Panc1 (cell line): ENCODE measurements at regions not wholly inside any gene's neighbourhood (a gene's known extent, or its start where the extent isn't known, plus 50 kb on each side); places are given as distances from the start of the nearest gene placed in this dataset.

Source experiments
- ATAC-seq: fragments of 200-7000 bp; cut with Tn5 transposase; 2 replicates; pipeline ENCODE4 v1.9.1; 2020; ENCODE audit warnings: mild to moderate bottlenecking, moderate library complexity
- BruUV-seq: library from RNA; stranded (reverse); fragments of 400-500 nt; replicated peaks from 2 replicates; lab custom pipeline; 2021; lab: Mats Ljungman, UMichigan
- CTCF ChIA-PET: fragments of 300-600 bp; sonication (Branson Sonifier 250); formaldehyde crosslinking; loops from one replicate; lab custom pipeline; 2022; ENCODE audit warnings: antibody characterized with exemption; lab: Charles Lee
- POLR2A ChIA-PET: fragments of 300-600 bp; sonication (Branson Sonifier 250); formaldehyde crosslinking; loops from one replicate; lab custom pipeline; 2022; ENCODE audit warnings: antibody characterized with exemption; lab: Charles Lee
- DNase-seq: peaks from one replicate; pipeline ENCODE4 v3.0.0-alpha.2; 2010; ENCODE audit warnings: low read depth, low spot score
- H3K27ac ChIP-seq: 2 replicates; pipeline ENCODE4 v1.5.1; 2011; ENCODE audit warnings: mild to moderate bottlenecking, low read length, inconsistent platforms
- H3K27me3 ChIP-seq: fragments of 200-500 bp; sonication (Bioruptor generic); 2 replicates; pipeline ENCODE4 v1.6.0; 2014; ENCODE audit warnings: low read length, inconsistent platforms; ENCODE audit not compliant: control insufficient read depth, insufficient read depth
- H3K36me3 ChIP-seq: fragments of 200-500 bp; sonication (Bioruptor generic); 2 replicates; pipeline ENCODE4 v1.5.1; 2014; ENCODE audit warnings: inconsistent platforms, mild to moderate bottlenecking, low read length, moderate library complexity; ENCODE audit not compliant: control insufficient read depth, insufficient read depth
- H3K4me1 ChIP-seq: 2 replicates; pipeline ENCODE4 v1.5.1; 2011; ENCODE audit warnings: inconsistent platforms, mild to moderate bottlenecking, low read length, moderate library complexity; ENCODE audit not compliant: control insufficient read depth, insufficient read depth
- H3K4me3 ChIP-seq, 2 experiments: 2 replicates each; pipeline ENCODE4 v1.5.1; 2011 to 2012; ENCODE audit warnings: low read depth in 2 of 2, low read length in 2 of 2, mild to moderate bottlenecking in 2 of 2, inconsistent platforms in 1 of 2, moderate library complexity in 1 of 2
- H3K9me3 ChIP-seq: fragments of 200-500 bp; sonication (Bioruptor generic); 2 replicates; pipeline ENCODE4 v1.5.1; 2014; ENCODE audit warnings: low read depth, mild to moderate bottlenecking, inconsistent platforms, low read length, moderate library complexity; ENCODE audit not compliant: control insufficient read depth, insufficient read depth
- POLR2AphosphoS5 ChIP-seq: IDR thresholded peaks from 2 replicates; pipeline ENCODE4 v1.6.1; 2012; ENCODE audit warnings: mild to moderate bottlenecking, low read depth, low read length, moderate library complexity
- SIN3A ChIP-seq: IDR thresholded peaks from 2 replicates; pipeline ENCODE4 v1.6.1; 2012; ENCODE audit warnings: low read depth, mild to moderate bottlenecking, low read length, moderate library complexity, borderline replicate concordance; ENCODE audit not compliant: insufficient read depth
- TCF7L2 ChIP-seq: IDR thresholded peaks from 2 replicates; pipeline ENCODE4 v1.6.1; 2011; ENCODE audit warnings: mild to moderate bottlenecking, low read depth, low read length, inconsistent platforms
- in situ Hi-C: cut with HindIII; loops from 2 replicates; pipeline ENCODE4 v1.10.0; 2016; ENCODE audit warnings: low sequenced_read_pairs, low pct_unique_long_range_greater_than_20kb
- intact Hi-C: fragments of 100-400 bp; cut with micrococcal nuclease; formaldehyde crosslinking; loops from one replicate; pipeline ENCODE4 v1.10.0; 2022; ENCODE audit not compliant: unreplicated experiment
- TF ChIP-seq, protein P1 (sequence below): fragments of 450-650 bp; IDR thresholded peaks from 2 replicates; pipeline ENCODE4 v1.5.1; 2017; ENCODE audit warnings: mild to moderate bottlenecking
- TF ChIP-seq, protein P2 (sequence below), 2 experiments: IDR thresholded peaks; 2 replicates each; pipeline ENCODE4 v1.6.1; 2011 to 2012; ENCODE audit warnings: low read depth in 2 of 2, control low read depth in 1 of 2, low read length in 1 of 2, mild to moderate bottlenecking in 1 of 2, moderate library complexity in 1 of 2; ENCODE audit not compliant: insufficient read depth in 1 of 2

DNA sequence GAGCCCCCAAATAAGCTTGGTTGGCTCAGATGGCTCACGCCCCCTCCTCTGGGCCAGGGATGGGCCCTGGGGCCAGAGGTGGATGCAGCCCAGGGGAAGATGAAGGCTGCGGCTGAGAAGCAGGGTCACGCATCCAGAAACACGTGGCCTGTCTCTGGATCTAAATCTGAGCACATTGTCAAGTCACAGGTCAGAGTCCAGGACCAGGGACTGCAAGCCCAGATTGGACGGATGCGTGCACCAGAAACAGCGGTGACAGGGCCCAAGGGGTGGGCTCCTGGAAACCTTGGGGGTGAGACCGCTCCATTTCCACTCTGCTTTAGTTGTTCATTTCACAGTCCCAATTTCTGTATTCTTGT lies 226.2 kb downstream of the ACKR3 start:
- H3K4me1 ChIP-seq: no peaks in the 10 kb centered on the region
- CTCF ChIA-PET: no interaction called here
- DNase-seq (no peak), ATAC-seq (no peak)
- POLR2A ChIA-PET: no interaction called here
- no peaks in the 10 kb centered on the region for H3K36me3 ChIP-seq
- no peak for TF ChIP-seq TCF7L2
- no peak for TF ChIP-seq SIN3A
- TF ChIP-seq, protein P1, sequence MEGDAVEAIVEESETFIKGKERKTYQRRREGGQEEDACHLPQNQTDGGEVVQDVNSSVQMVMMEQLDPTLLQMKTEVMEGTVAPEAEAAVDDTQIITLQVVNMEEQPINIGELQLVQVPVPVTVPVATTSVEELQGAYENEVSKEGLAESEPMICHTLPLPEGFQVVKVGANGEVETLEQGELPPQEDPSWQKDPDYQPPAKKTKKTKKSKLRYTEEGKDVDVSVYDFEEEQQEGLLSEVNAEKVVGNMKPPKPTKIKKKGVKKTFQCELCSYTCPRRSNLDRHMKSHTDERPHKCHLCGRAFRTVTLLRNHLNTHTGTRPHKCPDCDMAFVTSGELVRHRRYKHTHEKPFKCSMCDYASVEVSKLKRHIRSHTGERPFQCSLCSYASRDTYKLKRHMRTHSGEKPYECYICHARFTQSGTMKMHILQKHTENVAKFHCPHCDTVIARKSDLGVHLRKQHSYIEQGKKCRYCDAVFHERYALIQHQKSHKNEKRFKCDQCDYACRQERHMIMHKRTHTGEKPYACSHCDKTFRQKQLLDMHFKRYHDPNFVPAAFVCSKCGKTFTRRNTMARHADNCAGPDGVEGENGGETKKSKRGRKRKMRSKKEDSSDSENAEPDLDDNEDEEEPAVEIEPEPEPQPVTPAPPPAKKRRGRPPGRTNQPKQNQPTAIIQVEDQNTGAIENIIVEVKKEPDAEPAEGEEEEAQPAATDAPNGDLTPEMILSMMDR: no peak
- no peak for TF ChIP-seq POLR2AphosphoS5
- TF ChIP-seq, protein P2, sequence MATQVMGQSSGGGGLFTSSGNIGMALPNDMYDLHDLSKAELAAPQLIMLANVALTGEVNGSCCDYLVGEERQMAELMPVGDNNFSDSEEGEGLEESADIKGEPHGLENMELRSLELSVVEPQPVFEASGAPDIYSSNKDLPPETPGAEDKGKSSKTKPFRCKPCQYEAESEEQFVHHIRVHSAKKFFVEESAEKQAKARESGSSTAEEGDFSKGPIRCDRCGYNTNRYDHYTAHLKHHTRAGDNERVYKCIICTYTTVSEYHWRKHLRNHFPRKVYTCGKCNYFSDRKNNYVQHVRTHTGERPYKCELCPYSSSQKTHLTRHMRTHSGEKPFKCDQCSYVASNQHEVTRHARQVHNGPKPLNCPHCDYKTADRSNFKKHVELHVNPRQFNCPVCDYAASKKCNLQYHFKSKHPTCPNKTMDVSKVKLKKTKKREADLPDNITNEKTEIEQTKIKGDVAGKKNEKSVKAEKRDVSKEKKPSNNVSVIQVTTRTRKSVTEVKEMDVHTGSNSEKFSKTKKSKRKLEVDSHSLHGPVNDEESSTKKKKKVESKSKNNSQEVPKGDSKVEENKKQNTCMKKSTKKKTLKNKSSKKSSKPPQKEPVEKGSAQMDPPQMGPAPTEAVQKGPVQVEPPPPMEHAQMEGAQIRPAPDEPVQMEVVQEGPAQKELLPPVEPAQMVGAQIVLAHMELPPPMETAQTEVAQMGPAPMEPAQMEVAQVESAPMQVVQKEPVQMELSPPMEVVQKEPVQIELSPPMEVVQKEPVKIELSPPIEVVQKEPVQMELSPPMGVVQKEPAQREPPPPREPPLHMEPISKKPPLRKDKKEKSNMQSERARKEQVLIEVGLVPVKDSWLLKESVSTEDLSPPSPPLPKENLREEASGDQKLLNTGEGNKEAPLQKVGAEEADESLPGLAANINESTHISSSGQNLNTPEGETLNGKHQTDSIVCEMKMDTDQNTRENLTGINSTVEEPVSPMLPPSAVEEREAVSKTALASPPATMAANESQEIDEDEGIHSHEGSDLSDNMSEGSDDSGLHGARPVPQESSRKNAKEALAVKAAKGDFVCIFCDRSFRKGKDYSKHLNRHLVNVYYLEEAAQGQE (IDR thresholded peaks at IDR 0.05; ENCODE audit: insufficient read depth in 1 of 2, low read depth in 2 of 2, low read length in 1 of 2): no peak
- no peak overlapping the region for H3K27ac ChIP-seq
- intact Hi-C loops: no loop called here
- H3K9me3 ChIP-seq: no peaks in the 10 kb centered on the region
- in situ Hi-C loops: no loop called here
- no peak overlapping the region for H3K4me3 ChIP-seq
- peaks cover 5% of the 10 kb centered on the region for H3K27me3 ChIP-seq
- BruUV-seq: no TSS peak

DNA sequence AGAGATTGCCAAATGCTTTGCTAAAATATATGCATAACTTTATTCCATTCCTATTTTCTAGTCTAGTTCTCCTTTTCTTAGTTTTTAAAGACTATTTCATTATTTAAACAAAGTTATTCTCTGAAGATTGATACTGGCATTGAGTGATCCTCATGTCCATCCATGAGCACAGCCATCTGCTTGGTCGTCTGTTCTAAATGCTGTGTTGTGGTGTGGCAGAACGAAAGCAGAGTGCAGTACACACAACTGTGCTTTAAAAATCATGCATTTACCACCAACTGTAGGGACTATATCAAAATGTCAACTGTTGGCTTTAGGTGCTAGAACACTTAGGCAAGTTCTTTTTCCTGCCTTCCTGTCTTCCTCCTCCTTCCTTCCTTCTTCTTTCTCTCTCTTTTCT lies 226.6 kb downstream of the ACKR3 start:
- no TSS peak for BruUV-seq
- in situ Hi-C loops (no loop called here), intact Hi-C loops (no loop called here)
- no peaks in the 10 kb centered on the region for H3K36me3 ChIP-seq
- H3K27ac ChIP-seq: no peak overlapping the region
- TF ChIP-seq SIN3A (no peak), TCF7L2 (no peak), POLR2AphosphoS5 (no peak)
- TF ChIP-seq, protein P2 (IDR thresholded peaks at IDR 0.05; ENCODE audit: insufficient read depth in 1 of 2, low read depth in 2 of 2, low read length in 1 of 2): no peak
- TF ChIP-seq, protein P1: no peak
- CTCF ChIA-PET: no interaction called here
- no peak overlapping the region for H3K4me3 ChIP-seq
- no peaks in the 10 kb centered on the region for H3K4me1 ChIP-seq
- ATAC-seq (no peak), DNase-seq (no peak)
- H3K9me3 ChIP-seq: no peaks in the 10 kb centered on the region
- POLR2A ChIA-PET: no interaction called here
- peaks cover 5% of the 10 kb centered on the region for H3K27me3 ChIP-seq
